GM19351 (cell line): ENCODE measurements at regions not wholly inside any gene's neighbourhood (a gene's known extent, or its start where the extent isn't known, plus 50 kb on each side); places are given as distances from the start of the nearest gene placed in this dataset.
"Not testable (repeated sequence)": the region's sequence is repeated elsewhere in the genome, so short reads cannot be mapped to it uniquely, and the experiment has no call there.

Experiments used
- ATAC-seq: cut with Tn5 transposase; IDR thresholded peaks from one replicate; pipeline ENCODE4 v1.9.1; 2021; ENCODE audit warnings: mild to moderate bottlenecking, moderate library complexity; ENCODE audit not compliant: unreplicated experiment

DNA sequence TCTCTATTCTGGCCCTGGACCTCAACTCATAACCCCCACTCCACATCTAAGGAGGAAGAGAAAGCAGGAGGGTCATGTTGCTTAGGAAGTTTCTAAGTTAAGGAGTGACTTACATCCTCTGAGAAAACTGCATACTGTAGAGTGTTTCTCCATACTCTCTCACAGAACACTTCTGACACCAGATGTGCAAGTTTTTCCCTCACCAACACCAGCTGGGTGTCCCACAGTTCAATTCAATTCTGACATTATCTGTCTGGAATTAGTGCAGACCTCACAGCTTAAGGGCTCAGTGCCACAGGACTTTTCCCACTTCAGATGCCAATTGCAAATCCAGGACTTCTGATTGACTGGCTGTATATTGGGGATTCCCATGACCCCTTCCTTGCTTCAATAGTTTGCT lies 89.0 kb upstream of the SFRP2 start:
- ATAC-seq = no peak

GRCh38 chr4:153873741-153874140 lies 84.9 kb upstream of the SFRP2 start:
- no peak for ATAC-seq

GRCh38 chr4:153866766-153867165 lies 77.9 kb upstream of the SFRP2 start:
- ATAC-seq = not testable (repeated sequence)

DNA sequence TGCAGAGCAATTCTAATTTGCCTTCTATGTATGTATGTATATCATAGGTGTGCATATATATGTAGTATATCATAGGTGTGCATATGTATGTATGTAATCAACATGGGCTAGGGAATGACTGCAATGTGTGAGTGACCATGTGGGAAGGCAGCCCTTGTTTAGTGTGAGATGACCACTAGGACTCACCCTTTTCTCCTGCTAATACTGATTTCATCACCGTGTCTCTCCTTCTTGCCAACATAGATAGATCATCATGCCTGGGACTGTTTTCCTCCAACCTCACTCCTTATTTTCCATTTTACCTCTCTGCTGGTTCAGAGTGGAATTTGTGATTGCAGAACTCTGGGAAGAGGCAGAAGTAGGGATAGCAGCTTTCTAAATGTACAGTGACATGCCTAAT lies 63.6 kb upstream of the SFRP2 start:
- ATAC-seq = no peak

GRCh38 chr4:153850533-153851280 lies 61.8 kb upstream of the SFRP2 start:
- no peak for ATAC-seq

GRCh38 chr4:153844144-153844543 lies 55.3 kb upstream of the SFRP2 start:
- no peak for ATAC-seq
